Astrocyte (in vitro differentiated cells and primary cell): ENCODE measurements at regions not wholly inside any gene's neighbourhood (a gene's known extent, or its start where the extent isn't known, plus 50 kb on each side); places are given as distances from the start of the nearest gene placed in this dataset.

ENCODE experiments used
- EZH2 ChIP-seq: IDR thresholded peaks from 2 replicates; pipeline ENCODE4 v1.6.1; 2012; ENCODE audit warnings: mild to moderate bottlenecking, low read length, inconsistent platforms; ENCODE audit not compliant: insufficient read depth
- TF ChIP-seq, protein P1 (sequence below): IDR thresholded peaks from 2 replicates; pipeline ENCODE4 v1.5.1; 2011; ENCODE audit warnings: low read depth, mild to moderate bottlenecking, inconsistent platforms, low read length, moderate library complexity; ENCODE audit not compliant: insufficient read depth

DNA sequence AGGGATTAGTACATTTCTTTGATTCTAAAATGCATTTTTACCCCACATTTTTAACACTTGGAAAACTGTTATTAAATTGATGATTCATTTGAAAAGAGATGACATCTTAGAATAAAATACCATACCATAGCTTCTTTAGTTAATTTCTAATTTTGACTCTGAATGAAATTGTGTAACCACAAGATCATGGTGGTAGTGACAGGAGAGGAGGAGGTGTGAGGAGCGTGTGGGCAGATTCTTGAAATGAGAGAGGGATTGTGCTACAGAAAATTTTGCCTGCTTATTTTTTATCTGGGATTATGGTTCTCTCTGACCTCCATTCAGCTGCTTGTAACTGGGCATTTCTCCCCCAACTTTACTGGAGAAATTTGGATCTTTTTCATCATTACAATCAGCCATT lies 173.3 kb upstream of the CLINT1 start:
- TF ChIP-seq, protein P1, sequence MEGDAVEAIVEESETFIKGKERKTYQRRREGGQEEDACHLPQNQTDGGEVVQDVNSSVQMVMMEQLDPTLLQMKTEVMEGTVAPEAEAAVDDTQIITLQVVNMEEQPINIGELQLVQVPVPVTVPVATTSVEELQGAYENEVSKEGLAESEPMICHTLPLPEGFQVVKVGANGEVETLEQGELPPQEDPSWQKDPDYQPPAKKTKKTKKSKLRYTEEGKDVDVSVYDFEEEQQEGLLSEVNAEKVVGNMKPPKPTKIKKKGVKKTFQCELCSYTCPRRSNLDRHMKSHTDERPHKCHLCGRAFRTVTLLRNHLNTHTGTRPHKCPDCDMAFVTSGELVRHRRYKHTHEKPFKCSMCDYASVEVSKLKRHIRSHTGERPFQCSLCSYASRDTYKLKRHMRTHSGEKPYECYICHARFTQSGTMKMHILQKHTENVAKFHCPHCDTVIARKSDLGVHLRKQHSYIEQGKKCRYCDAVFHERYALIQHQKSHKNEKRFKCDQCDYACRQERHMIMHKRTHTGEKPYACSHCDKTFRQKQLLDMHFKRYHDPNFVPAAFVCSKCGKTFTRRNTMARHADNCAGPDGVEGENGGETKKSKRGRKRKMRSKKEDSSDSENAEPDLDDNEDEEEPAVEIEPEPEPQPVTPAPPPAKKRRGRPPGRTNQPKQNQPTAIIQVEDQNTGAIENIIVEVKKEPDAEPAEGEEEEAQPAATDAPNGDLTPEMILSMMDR: no peak
- no peak for TF ChIP-seq EZH2
